Osteoblast (primary cell): ENCODE measurements at regions not wholly inside any gene's neighbourhood (a gene's known extent, or its start where the extent isn't known, plus 50 kb on each side); places are given as distances from the start of the nearest gene placed in this dataset.
A peak's percentile ranks its signal among the peaks of the same experiment; 100 is the strongest.

Experiments used
- DNase-seq: peaks from one replicate; pipeline ENCODE4 v3.0.0; 2011; ENCODE audit warnings: low spot score, mixed read lengths; ENCODE audit not compliant: insufficient read length; ENCODE audit errors: missing footprints
- H2AFZ ChIP-seq: 2 replicates; pipeline ENCODE4 v1.6.0; 2011; ENCODE audit warnings: mild to moderate bottlenecking, low read length
- H3K27ac ChIP-seq: 2 replicates; pipeline ENCODE4 v1.5.1; 2011; ENCODE audit warnings: mild to moderate bottlenecking, low read depth, low read length, moderate library complexity
- H3K27me3 ChIP-seq: 2 replicates; pipeline ENCODE4 v1.6.0; 2012; ENCODE audit warnings: mild to moderate bottlenecking, control low read depth, inconsistent platforms, low read length, moderate library complexity; ENCODE audit not compliant: insufficient read depth
- H3K36me3 ChIP-seq: 2 replicates; pipeline ENCODE4 v1.5.1; 2011; ENCODE audit warnings: mild to moderate bottlenecking, low read length, control low read depth, moderate library complexity; ENCODE audit not compliant: insufficient read depth
- H3K4me1 ChIP-seq: 2 replicates; pipeline ENCODE4 v1.5.1; 2011; ENCODE audit warnings: mild to moderate bottlenecking, low read length, control low read depth, moderate library complexity; ENCODE audit not compliant: insufficient read depth
- H3K4me2 ChIP-seq: 2 replicates; pipeline ENCODE4 v1.6.0; 2011; ENCODE audit warnings: mild to moderate bottlenecking, low read length; ENCODE audit not compliant: insufficient read depth
- H3K4me3 ChIP-seq: fragments of 200-600 bp; sonication (generic); 3 replicates; pipeline ENCODE4 v1.5.1; 2012; ENCODE audit warnings: mild to moderate bottlenecking, low read length, inconsistent platforms; ENCODE audit not compliant: insufficient read depth
- H3K79me2 ChIP-seq: 2 replicates; pipeline ENCODE4 v1.6.0; 2012; ENCODE audit warnings: mild to moderate bottlenecking, low read length, control low read depth, inconsistent platforms; ENCODE audit not compliant: insufficient read depth
- H3K9me3 ChIP-seq: 2 replicates; pipeline ENCODE4 v1.5.1; 2011; ENCODE audit warnings: low read depth, low read length, control low read depth
- H4K20me1 ChIP-seq: 2 replicates; pipeline ENCODE4 v1.6.0; 2012; ENCODE audit warnings: mild to moderate bottlenecking, low read length, control low read depth; ENCODE audit not compliant: insufficient read depth
- CTCF ChIP-seq: IDR thresholded peaks from 2 replicates; pipeline ENCODE4 v1.5.1; 2011; ENCODE audit warnings: mild to moderate bottlenecking, low read depth, low read length, moderate library complexity; ENCODE audit errors: extremely low read depth

- Histone ChIP-seq H3K4me3 (no peak overlapping the region), H3K27me3 (no peaks in the 10 kb centered on the region), H3K9me3 (no peaks in the 10 kb centered on the region), H3K4me1 (no peaks in the 10 kb centered on the region), H4K20me1 (no peaks in the 10 kb centered on the region), H3K27ac (no peak overlapping the region), H2AFZ (no peak overlapping the region), H3K36me3 (no peaks in the 10 kb centered on the region), H3K79me2 (no peaks in the 10 kb centered on the region), H3K4me2 (no peak overlapping the region)
- no peak for TF ChIP-seq CTCF
- DNase-seq, result no peak
Observed at GRCh38 chr16:9406038-9406712, 314.7 kb downstream of the HAPSTR1 start.

- Histone ChIP-seq H3K4me2 (no peak overlapping the region), H2AFZ (no peak overlapping the region), H3K9me3 (no peaks in the 10 kb centered on the region), H4K20me1 (no peaks in the 10 kb centered on the region), H3K36me3 (no peaks in the 10 kb centered on the region), H3K27ac (no peak overlapping the region), H3K4me1 (no peaks in the 10 kb centered on the region), H3K27me3 (no peaks in the 10 kb centered on the region), H3K4me3 (no peak overlapping the region), H3K79me2 (no peaks in the 10 kb centered on the region)
- TF ChIP-seq CTCF, result no peak
- DNase-seq, result peak; percentile 74
Observed at GRCh38 chr16:9407206-9407758, 315.8 kb downstream of the HAPSTR1 start.

GRCh38 chr16:9408297-9408878, 316.9 kb downstream of the HAPSTR1 start:
- H3K27ac ChIP-seq, result no peak overlapping the region
- no peaks in the 10 kb centered on the region for H3K9me3 ChIP-seq
- DNase-seq, result no peak
- TF ChIP-seq CTCF, result no peak
- no peaks in the 10 kb centered on the region for H3K36me3 ChIP-seq
- H3K4me2 ChIP-seq, result no peak overlapping the region
- H3K4me3 ChIP-seq, result no peak overlapping the region
- no peaks in the 10 kb centered on the region for H4K20me1 ChIP-seq
- H3K27me3 ChIP-seq, result no peaks in the 10 kb centered on the region
- no peak overlapping the region for H2AFZ ChIP-seq
- H3K79me2 ChIP-seq, result no peaks in the 10 kb centered on the region
- H3K4me1 ChIP-seq, result no peaks in the 10 kb centered on the region
